K562 (cell line): ENCODE measurements at regions not wholly inside any gene's neighbourhood (a gene's known extent, or its start where the extent isn't known, plus 50 kb on each side); places are given as distances from the start of the nearest gene placed in this dataset.

Source experiments
- ARID3B ChIP-seq: fragments of 250-450 bp; sonication (Bioruptor Pico); IDR thresholded peaks from 2 replicates; pipeline ENCODE4 v1.4.0; 2020; ENCODE audit warnings: borderline replicate concordance
- CREM ChIP-seq: IDR thresholded peaks from 2 replicates; pipeline ENCODE4 v1.6.1; 2014; ENCODE audit warnings: antibody characterized with exemption, low read depth
- ELK3 ChIP-seq: fragments of 450-650 bp; formaldehyde crosslinking; IDR thresholded peaks from 2 replicates; pipeline ENCODE4 v1.4.0; 2020; ENCODE audit warnings: mild to moderate bottlenecking
- EP400 ChIP-seq: fragments of 450-650 bp; IDR thresholded peaks from 2 replicates; pipeline ENCODE4 v1.6.1; 2017; ENCODE audit warnings: antibody characterized with exemption, mild to moderate bottlenecking, moderate library complexity
- FIP1L1 ChIP-seq: fragments of 200-400 bp; formaldehyde crosslinking; IDR thresholded peaks from 2 replicates; pipeline ENCODE4 v1.6.1; 2018; ENCODE audit warnings: mild to moderate bottlenecking, low read depth, low read length; ENCODE audit not compliant: poor library complexity, severe bottlenecking
- FOXP4 ChIP-seq: sonication (generic); formaldehyde crosslinking; IDR thresholded peaks from 2 replicates; pipeline ENCODE4 v1.8.0; 2022; ENCODE audit warnings: mild to moderate bottlenecking, missing genetic modification reagents, borderline replicate concordance
- HCFC1 ChIP-seq: IDR thresholded peaks from 2 replicates; pipeline ENCODE4 v1.6.1; 2012; ENCODE audit warnings: low read depth, low read length, improper control_type of control experiment
- HDAC8 ChIP-seq: fragments of 450-650 bp; IDR thresholded peaks from 2 replicates; pipeline ENCODE4 v1.6.1; 2016; ENCODE audit warnings: mild to moderate bottlenecking, missing genetic modification characterization, moderate library complexity, missing compliant biosample characterization
- LARP7 ChIP-seq: fragments of 450-650 bp; IDR thresholded peaks from 2 replicates; pipeline ENCODE4 v1.6.1; 2016
- MBD1 ChIP-seq: fragments of 250-450 bp; sonication (Bioruptor Pico); IDR thresholded peaks from 2 replicates; pipeline ENCODE4 v1.8.0; 2022; ENCODE audit warnings: inconsistent platforms
- NFE2 ChIP-seq: IDR thresholded peaks from 2 replicates; pipeline ENCODE4 v1.6.1; 2014; ENCODE audit warnings: antibody characterized with exemption, low read depth
- NR2F6 ChIP-seq: fragments of 450-650 bp; formaldehyde crosslinking; IDR thresholded peaks from 2 replicates; pipeline ENCODE4 v1.4.0; 2020; ENCODE audit warnings: mild to moderate bottlenecking
- OTX1 ChIP-seq: fragments of 450-650 bp; formaldehyde crosslinking; IDR thresholded peaks from 2 replicates; pipeline ENCODE4 v1.4.0; 2022; ENCODE audit warnings: mild to moderate bottlenecking
- PTBP1 ChIP-seq: fragments of 200-400 bp; formaldehyde crosslinking; IDR thresholded peaks from 2 replicates; pipeline ENCODE4 v1.6.1; 2017; ENCODE audit warnings: low read depth, low read length
- RFX7 ChIP-seq: fragments of 250-450 bp; sonication (Bioruptor Pico); IDR thresholded peaks from 2 replicates; pipeline ENCODE4 v1.5.1; 2021; ENCODE audit warnings: mild to moderate bottlenecking
- SMARCA5 ChIP-seq: fragments of 450-650 bp; IDR thresholded peaks from 2 replicates; pipeline ENCODE4 v1.6.1; 2016
- SMC3 ChIP-seq: conservative IDR thresholded peaks from 2 replicates; pipeline ENCODE4 v1.6.1; 2011; ENCODE audit warnings: low read depth, low read length, improper control_type of control experiment; ENCODE audit not compliant: insufficient read depth
- SUPT5H ChIP-seq: fragments of 450-650 bp; IDR thresholded peaks from 2 replicates; pipeline ENCODE4 v1.6.1; 2016
- TAF9B ChIP-seq: fragments of 450-650 bp; IDR thresholded peaks from 2 replicates; pipeline ENCODE4 v1.6.1; 2018; ENCODE audit warnings: mild to moderate bottlenecking; ENCODE audit not compliant: partially characterized antibody
- ZBED1 ChIP-seq: IDR thresholded peaks from 2 replicates; pipeline ENCODE4 v1.6.1; 2014
- ZBTB9 ChIP-seq: fragments of 450-650 bp; formaldehyde crosslinking; IDR thresholded peaks from 2 replicates; pipeline ENCODE4 v1.4.0; 2020; ENCODE audit warnings: mild to moderate bottlenecking, moderate library complexity
- ZKSCAN8 ChIP-seq: fragments of 200-800 bp; sonication (Bioruptor generic); IDR thresholded peaks from 2 replicates; pipeline ENCODE4 v1.6.1; 2016; ENCODE audit warnings: missing genetic modification characterization, missing compliant biosample characterization
- ZNF232 ChIP-seq: sonication (generic); formaldehyde crosslinking; IDR thresholded peaks from 2 replicates; pipeline ENCODE4 v1.8.0; 2022; ENCODE audit warnings: mild to moderate bottlenecking, missing genetic modification reagents

- TF ChIP-seq EP400 (0 out of 2 replicates have a peak, but pooled peaks have one; percentile 1), HCFC1 (no peak), TAF9B (no peak), FIP1L1 (peak; percentile 78), PTBP1 (no peak), OTX1 (peak; percentile 52; the same call in 1 of the 2 replicates), NR2F6 (no peak), CREM (no peak), ZBTB9 (CRISPR knock-in tag) (0 out of 2 replicates have a peak, but pooled peaks have one; percentile 39), HDAC8 (tag) (no peak), SUPT5H (peak; percentile 6; the same call in 1 of the 2 replicates), ARID3B (CRISPR knock-in tag) (no peak), MBD1 (CRISPR knock-in tag) (no peak), SMC3 (no peak), SMARCA5 (no peak), RFX7 (CRISPR knock-in tag) (peak; percentile 71), ZKSCAN8 (CRISPR knock-in tag) (no peak), ZNF232 (no peak), FOXP4 (CRISPR knock-in tag) (no peak), ELK3 (CRISPR knock-in tag) (no peak; the same call in 1 of the 2 replicates), ZBED1 (no peak; the same call in 1 of the 2 replicates), LARP7 (no peak; the same call in 1 of the 2 replicates), NFE2 (no peak)
These were observed 110.9 kb downstream of the HFE start (continued) for GRCh38 chr6:26197933-26198721.
